GM19043 (cell line): ENCODE measurements at regions not wholly inside any gene's neighbourhood (a gene's known extent, or its start where the extent isn't known, plus 50 kb on each side); places are given as distances from the start of the nearest gene placed in this dataset.

Source experiments
- ATAC-seq: cut with Tn5 transposase; IDR thresholded peaks from one replicate; pipeline ENCODE4 v1.9.1; 2021; ENCODE audit warnings: low read depth; ENCODE audit not compliant: unreplicated experiment

DNA sequence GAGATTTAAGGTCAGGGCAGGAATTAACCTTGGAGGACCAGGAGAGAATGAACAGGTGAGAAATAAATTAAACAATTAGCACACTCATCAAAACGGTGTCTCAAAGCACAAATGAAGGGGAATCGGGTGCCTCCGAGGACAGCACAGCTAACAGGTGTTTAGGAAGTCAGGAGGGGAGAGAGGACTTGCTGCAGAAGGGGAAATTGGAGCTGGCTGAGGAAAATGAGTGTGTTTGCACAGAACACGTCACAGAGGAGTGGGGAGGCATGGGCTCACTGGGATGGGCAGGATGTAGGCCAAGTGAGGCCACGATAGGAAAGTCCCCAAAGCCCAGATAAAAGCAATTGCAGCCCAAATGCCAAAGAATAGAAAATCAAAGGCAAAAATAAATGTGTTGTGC, 121.7 kb downstream of the ZNF664 start:
- no peak for ATAC-seq

DNA sequence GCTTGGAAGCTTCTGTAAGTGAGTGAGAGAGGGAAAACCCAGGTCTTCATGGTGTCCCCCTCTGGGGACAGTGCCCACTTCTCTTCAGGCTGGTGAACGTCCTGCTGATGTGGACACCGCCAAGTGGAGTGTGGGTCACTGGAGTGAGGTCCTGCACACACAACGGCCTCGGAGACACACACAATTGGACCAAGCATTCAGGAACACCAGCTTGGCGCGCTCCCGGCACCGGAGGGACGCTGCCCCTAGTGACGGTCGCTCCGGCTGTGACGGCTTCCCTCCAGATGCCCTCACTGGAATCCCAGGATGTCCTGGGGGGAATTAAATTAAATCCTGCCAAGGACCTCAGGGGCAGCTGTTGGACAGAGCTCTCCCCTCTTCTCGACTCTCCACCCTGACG, 123.1 kb downstream of the ZNF664 start:
- ATAC-seq, result no peak

DNA sequence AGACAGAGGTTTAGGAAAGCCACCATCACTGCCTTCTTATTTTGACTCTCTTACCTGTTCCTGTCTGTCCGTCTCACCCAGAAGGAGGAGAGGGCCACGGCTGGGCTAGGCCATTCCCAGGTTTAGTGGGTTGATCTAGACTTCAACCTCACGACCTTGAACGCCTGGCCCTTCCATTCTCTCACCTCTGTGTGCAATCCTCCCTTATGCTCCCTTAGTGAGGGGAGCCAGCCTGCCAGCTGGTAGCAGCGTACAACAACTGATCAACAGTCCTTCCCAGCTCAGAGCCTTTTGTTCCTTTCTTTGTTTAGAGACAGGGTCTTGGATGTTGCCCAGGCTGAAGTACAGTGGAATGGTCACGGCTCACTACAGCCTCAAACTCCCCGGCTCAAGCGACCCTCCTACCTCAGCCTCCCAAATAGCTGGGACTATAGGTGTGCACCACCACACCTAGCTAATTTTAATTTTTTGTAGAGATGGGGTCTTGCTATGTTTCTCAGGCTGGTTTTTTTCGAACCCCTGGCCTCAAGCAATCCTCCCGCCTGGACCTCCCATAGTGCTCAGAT, 123.9 kb downstream of the ZNF664 start:
- no peak for ATAC-seq

DNA sequence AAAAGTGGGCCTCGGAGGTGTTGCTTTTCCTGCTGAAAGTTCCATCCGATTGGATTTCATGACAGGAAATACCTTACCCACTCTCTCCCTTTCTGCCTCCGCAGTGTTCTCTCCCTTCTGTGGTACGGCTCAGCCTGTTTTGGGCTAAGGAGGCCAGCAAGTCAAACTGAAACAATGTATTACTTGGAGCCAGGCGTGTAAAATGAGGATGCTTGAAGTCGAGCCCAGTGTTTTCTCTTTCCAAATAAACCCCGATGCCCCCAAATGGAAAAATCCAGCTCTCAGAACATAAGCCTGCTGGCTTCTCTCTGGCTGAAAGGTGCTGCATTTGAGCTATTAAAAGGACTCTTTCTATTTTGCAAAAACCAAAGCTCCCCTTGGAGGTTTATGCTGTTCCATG, 124.7 kb downstream of the ZNF664 start:
- no peak for ATAC-seq

DNA sequence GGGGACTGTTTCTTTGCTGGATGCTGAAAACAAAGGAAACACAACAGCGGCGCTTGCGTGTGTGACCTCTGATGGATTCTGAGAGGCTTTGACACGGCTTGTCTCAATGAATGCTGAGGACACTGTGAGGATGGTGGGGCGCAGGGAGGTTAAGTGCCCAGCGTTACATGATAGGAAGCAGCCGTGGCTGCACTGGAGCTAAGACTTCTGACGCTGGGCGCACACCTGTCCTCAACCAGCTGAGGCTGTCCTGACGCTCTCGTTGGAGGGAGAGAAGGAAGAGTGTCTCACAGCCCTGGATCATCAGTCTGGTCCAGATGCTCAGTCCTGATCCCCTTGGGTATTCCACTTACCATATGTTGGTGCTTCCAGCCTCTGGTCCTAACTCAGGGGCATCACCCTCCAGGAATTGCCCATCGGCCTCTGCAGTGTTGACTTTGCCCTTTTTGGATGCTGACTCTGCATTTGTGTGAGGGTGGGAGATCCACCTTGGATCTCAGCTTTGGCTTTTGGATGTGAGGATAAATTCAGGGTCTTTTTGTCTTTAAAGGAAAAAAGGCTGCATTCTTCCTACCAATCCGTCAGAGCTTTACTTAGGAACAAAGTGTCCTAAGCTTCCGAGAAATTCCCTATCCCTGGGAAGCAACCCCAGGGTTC, 125.2 kb downstream of the ZNF664 start:
- ATAC-seq, result no peak

DNA sequence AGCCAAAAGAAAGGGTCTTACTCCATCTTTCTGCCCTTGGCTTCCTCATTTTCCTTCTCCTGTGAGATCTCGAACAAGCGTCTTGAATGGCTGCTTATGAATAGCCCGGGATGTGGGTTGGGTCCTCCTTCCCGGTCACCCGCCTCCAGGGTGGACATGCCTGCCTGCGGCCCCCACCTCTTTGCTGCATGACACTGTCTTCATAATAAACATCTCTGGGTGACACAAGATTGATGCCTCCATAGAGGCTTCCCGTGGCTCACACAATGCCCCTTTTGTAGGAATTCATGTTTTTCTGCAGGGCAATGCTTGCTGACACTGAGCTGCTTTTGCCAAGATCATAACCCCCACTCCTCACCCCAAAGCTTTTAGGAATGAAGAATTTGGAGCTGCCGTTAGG, 125.9 kb downstream of the ZNF664 start:
- ATAC-seq, result no peak

DNA sequence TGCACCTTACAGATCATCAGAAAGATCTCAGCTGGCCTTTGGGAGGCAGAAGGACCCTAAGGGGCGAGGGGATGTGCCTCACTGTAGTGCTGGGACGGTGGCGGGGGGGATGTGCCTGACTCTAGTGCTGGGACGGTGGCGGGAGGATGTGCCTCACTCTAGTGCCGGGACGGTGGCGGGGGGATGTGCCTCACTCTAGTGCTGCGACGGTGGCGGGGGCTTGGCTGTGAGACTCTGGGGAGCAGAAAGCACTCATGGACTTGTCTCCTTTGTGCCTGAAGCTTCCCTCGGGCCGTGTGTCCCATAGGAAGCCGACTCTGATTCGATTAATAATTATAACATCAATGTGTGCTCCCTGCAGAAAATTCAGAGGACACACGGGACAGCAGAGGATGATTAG, 126.6 kb downstream of the ZNF664 start:
- ATAC-seq, result no peak

DNA sequence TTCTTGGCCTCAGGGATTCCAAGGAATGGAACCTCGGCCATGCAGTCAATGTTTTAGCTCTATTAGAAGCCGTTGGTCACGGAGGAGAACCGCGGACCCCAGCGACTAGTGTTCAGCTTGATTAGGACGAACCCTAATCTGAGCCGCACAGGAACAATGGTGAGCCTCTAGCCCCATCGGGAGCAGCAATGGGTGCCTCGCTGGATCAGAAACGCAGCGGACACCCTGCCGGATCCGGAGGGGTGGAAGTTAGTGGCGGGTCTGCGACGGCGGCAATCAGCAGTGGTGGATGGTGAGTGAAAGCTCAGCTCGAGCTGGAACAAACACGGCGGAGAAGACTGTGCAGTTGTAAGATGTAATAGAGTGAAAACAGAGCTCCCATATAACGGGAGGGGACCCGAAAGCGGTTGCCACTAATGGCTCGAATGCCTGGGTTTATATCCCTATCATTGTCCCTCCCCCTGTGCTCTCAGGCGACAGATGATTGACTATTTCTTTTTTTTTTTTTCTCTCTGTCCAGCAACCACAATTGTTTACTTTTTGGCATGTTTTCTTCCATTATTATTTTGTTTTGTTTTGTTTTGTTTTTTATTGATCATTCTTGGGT, 127.7 kb downstream of the ZNF664 start:
- ATAC-seq, result no peak

DNA sequence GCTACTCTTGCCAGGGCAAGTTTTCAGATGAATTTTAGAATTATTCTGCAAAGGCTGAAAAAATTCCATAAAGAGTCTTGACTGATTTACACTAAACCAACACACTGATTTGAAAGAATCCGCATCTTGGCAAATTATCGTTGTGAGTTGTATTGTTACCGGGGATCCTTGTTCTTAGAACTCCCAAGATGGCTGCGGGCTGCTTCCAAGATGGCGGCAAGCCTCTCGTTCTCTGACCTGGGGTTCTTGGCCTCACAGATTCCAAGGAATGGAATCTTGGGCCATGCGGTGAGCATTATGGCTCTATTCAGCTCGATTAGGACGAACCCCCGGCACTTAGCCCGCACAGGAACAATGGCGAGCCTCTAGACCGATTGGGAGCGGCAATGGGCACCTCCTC, 132.5 kb downstream of the ZNF664 start:
- ATAC-seq, result no peak

DNA sequence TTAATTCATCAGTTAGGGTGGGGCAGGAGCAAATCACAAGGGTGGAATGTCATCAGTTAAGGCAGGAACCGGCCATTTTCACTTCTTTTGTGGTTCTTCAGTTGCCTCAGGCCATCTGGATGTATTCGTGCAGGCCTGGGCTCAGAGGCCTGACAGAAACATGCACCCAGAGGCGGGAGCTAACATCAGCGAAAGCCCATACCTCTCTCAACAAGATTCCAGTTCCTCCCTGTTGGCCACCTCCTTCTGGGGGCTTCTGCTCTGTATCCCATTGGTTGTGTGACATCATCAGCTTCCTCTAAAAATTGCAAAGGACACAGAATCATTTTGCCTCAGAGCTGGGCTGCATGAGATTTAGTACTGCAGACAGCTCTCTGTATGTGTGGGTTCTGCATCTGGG, 134.3 kb downstream of the ZNF664 start:
- no peak for ATAC-seq

DNA sequence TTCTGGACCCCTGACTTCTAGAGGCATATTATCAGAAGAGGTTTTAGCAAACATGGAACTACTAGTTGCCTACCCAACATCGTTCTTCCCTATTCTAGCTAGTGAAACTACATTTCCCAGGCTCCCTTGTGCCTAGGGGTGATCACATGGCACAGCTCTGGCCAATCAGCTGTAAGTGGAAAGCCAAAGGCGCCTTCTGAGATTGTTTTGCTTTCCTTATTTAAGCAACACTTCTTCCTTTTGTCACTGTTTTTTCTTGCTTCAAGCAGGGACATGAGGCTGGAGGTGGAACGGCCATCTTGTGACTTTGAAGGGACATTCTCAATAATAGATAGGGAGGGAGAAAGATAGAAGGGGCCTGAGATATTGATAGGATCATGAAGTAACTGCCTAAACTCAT, 136.7 kb downstream of the ZNF664 start:
- ATAC-seq, result no peak

DNA sequence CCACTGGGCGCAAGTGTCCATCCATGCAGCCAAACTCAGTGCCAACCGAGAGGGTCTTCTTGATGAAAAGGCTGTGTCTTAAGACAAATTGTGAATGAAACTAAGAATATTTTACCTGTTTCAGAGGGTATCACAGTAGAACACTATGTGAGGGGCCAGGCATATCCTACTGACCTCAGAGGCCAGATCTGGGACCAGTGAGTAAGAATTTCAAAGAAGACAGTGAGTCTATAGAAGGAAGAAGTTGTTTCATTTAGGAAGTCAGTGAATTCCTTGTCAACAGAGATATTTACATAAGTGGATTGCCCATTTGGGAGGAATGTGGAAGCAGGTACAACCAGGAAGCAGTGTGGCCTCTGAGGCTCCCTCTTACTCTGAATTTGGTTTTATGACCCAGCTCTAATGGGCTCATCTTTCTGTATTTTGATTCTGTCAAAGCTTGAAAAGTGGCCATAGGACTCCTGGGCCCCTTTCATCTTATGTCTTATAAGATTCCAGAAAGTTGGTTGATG, 137.4 kb downstream of the ZNF664 start:
- no peak for ATAC-seq

DNA sequence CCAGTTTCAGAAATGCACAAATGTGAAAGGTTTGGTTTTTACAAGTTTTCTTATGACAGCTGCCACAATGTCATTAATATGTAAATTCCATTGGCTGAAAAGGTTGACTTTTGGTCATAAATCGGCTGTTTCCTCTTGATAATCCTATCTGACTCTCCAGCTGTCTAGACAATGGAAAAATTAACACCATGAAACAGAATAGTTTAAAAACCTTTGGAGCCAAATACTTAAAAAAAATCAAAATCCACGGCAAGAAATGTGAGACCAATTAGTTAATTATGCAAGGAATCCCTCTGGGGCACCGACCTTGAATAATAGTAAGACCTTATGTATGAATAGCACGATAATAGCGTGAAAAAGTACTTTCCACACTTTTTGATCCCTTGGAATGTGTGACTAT, 138.0 kb downstream of the ZNF664 start:
- no peak for ATAC-seq

DNA sequence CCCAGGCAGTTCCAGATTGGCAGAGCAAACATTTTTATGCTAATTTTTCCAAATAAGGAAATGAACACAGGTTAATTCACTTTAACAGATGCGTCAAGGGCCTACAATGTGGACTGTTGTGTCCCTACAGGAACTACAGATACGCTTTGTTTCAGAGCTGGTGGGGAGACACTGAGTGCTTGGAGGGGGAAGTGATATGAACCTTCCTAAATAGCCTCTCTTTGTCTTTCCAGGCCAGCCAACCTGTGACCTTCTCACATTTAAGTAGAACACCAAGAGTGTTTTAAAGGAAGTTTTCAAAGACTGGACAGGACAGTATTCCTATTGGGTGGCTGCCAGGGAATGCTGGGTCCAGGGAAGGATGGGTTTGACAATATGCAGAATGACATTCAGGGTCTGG, 141.3 kb downstream of the ZNF664 start:
- no peak for ATAC-seq

DNA sequence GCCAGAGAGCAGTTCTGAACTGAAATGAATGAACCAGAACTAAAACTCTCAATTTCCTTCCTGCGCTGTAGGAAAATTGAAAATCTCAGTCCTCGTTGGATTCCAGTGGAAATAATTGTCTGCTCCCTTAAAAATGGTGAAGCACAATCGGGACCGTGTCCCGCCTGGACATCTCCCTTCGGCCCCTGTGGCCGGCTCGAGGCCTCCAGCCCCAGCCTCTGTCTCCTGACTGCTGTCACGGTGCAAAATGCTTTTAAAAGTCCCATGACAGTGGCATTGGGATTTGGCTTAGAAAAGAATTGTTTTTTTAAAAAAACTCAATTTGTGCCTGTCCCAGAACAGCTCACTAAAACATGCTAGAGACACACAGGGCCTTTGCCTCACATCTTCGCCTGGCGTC, 142.5 kb downstream of the ZNF664 start:
- no peak for ATAC-seq

DNA sequence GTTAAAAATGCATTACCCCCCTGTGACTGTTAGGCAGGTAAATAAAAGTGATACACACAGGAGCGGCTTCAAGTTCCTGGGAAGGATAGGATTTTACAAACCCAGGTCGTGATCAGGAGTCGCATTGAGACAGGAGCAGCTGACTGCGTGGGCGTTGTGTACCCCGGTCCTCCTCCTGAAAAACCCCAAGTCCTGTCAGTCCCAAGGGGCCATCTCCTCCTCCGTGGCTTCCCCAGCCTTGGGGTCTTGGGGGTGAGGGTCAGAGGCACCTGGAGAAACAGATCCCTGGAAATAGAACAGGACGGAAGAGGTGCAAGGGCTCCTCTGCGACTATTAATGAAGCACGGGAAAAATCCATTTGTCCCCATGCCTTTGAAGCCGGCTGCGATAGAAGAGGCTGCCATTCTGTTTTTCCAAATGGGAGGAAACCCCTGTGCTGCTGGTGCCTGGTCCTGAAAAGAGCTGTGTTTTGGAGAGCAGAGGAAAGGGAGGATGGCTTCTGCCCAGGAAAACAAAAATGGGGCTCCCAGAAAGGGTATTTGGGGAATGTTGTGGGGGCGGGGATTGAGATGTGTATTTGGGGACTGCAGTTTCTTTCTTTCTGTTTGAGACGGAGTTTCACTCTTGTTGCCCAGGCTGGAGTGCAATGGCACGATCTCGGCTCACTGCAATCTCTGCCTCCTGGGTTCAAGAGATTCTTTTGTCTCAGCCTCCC, 143.1 kb downstream of the ZNF664 start:
- ATAC-seq, result no peak

DNA sequence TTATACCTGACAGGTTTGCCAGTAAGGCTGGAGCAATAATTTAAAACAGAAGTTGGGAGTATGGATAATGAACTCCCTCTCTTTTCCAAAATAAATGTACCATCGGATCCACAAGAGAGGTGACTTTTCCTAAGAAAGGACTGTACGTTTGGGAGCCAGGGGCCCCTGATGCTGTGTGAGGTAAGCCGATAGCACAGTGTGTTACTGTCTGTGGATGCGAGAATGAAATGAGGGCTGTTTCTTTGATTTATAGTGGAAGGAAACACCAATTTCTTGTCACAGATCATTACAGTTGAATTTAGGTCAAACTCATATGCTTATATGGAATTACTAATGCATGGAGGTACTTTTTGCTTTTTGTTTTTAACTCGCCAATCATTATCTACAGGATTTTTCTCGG, 147.7 kb downstream of the ZNF664 start:
- ATAC-seq, result no peak

DNA sequence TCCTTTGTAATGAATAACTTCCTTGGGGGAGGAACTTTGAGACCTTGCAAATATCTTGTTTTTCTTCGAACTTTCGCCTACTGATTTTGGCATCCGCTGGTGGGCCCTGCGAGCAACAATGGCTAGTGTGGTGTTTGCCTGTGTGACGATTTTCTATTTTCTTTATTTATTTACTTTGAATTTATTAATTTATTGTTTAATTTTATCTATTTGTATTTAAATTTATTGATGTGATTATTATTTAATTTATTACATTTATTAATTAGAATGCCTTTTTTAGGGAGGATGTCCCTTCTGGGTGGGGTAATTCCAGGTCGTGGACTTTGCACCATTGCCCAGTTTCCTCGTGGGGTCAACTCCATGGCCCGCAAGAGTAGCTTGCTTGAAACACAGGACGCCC, 149.7 kb downstream of the ZNF664 start:
- no peak for ATAC-seq

DNA sequence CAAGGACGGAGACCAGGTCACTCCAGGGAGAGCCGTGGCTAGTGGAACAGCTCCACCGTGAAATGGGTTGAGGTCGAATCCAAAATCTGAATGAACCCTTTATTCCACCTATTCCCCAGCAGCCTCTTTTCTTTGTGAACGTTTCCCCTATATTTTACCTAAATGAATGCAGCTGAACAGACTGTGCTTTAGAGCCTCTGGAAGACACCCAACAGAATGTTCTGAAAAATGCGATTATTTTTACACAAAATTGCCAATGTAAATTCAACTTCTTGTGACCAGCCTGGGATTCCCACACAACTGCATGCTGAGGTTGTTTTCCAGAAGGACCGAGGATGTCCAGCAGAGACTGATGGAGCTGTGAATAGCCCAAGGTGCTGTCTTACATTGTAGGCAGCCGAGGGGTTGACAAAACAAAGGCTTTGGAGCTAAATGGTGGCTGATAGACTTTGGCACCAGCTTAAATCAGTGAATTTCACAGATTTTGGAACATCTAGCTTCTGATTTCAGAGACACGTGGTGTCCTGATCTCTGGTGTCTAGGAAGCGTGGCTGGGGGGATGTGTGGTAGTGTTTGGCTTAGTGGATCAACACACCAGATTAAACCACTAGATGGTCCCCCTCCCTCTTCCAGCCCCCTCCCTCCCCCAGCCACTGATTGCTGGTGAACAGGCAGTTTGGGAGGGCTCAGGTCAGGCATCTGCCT, 150.4 kb downstream of the ZNF664 start:
- ATAC-seq, result no peak

DNA sequence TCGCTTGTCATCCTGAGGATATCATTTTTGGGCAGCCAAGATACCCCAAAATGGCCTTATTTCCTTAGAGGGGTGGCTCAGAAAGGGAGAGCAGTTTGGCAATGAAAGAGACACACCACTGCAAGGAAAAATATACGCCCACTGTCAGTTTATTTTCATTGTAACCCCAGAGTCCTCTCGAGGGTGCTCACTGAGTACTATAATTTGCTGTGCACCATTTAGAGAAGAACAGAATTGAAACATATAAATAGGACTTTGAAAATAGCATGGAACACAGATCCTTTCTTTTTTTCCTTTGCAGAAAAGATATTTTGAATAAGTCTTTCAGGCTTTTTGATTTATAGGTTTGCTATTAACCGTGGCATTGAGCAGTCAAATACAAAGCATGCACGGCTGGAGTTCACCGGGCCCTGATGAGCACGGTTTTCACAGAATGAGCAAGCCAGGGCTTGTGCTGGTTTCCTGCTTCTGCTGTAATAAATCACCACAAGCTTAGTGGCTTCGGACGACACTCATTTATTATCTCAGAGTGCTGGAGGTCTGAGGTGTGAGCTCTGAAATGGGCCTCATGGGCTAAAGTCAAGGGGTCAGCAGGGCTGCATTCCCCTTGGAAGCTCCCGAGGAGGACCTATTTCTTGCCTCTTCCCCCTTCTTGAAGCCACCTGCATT, 152.3 kb downstream of the ZNF664 start:
- ATAC-seq, result peak; percentile 67
